NT2/D1 (cell line): ENCODE measurements at regions not wholly inside any gene's neighbourhood (a gene's known extent, or its start where the extent isn't known, plus 50 kb on each side); places are given as distances from the start of the nearest gene placed in this dataset.

Experiments
- SUZ12 ChIP-seq: IDR thresholded peaks from 2 replicates; pipeline ENCODE4 v1.6.1; 2011; ENCODE audit not compliant: insufficient read length, insufficient read depth; ENCODE audit errors: extremely low read depth
- YY1 ChIP-seq: IDR thresholded peaks from 2 replicates; pipeline ENCODE4 v1.6.1; 2011; ENCODE audit not compliant: insufficient read length, insufficient read depth
- ZNF274 ChIP-seq: IDR thresholded peaks from 2 replicates; pipeline ENCODE4 v1.6.1; 2011; ENCODE audit warnings: mild to moderate bottlenecking, low read depth, low read length

DNA sequence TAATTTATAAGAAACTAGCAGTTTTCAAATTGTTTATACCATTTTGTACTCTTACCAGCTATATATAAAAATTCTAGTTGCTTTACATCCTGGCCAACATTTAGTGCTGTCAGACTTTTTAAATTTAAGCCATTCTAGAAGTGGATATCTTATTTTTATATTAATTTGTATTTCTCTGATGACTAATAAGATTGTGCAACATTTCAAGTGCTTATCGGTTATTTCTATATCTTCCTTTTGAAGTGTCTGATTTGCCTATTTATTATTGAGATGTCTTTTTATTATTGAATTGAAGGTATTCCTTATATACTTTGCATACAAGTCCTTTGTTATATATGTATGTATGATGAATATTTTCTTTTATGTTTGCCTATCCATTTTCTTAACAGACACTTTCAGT, 324.0 kb downstream of the ELAVL2 start:
- TF ChIP-seq YY1 (no peak), ZNF274 (no peak), SUZ12 (no peak)
